Smooth muscle cell (in vitro differentiated cells): ENCODE measurements at regions not wholly inside any gene's neighbourhood (a gene's known extent, or its start where the extent isn't known, plus 50 kb on each side); places are given as distances from the start of the nearest gene placed in this dataset.

Experiments
- DNase-seq: peaks from one replicate; lab custom pipeline; 2025; ENCODE audit not compliant: unreplicated experiment; lab: John Stamatoyannopoulos, UW
- H2AFZ ChIP-seq: fragments of 200-600 bp; sonication (generic); 2 replicates; pipeline ENCODE4 v1.6.0; 2016; ENCODE audit warnings: antibody characterized with exemption, low read depth, mild to moderate bottlenecking
- H3F3A ChIP-seq: fragments of 200-600 bp; sonication (generic); 2 replicates; pipeline ENCODE4 v1.6.0; 2017; ENCODE audit warnings: antibody characterized with exemption, low read depth
- H3K27ac ChIP-seq: fragments of 200-600 bp; sonication (generic); 2 replicates; pipeline ENCODE4 v1.5.1; 2016; ENCODE audit warnings: low read depth, mild to moderate bottlenecking
- H3K27me3 ChIP-seq: fragments of 200-600 bp; sonication (generic); 2 replicates; pipeline ENCODE4 v1.6.1; 2016; ENCODE audit warnings: low read depth, mild to moderate bottlenecking
- H3K36me3 ChIP-seq: fragments of 200-600 bp; sonication (generic); 2 replicates; pipeline ENCODE4 v1.5.1; 2016; ENCODE audit warnings: low read depth
- H3K4me1 ChIP-seq: fragments of 200-600 bp; sonication (generic); 2 replicates; pipeline ENCODE4 v1.5.1; 2016; ENCODE audit warnings: low read depth
- H3K4me2 ChIP-seq: fragments of 200-600 bp; sonication (generic); 2 replicates; pipeline ENCODE4 v1.6.0; 2016; ENCODE audit warnings: mild to moderate bottlenecking
- H3K4me3 ChIP-seq: fragments of 200-600 bp; sonication (generic); 2 replicates; pipeline ENCODE4 v1.5.1; 2016; ENCODE audit warnings: mild to moderate bottlenecking
- H3K79me2 ChIP-seq: fragments of 200-600 bp; sonication (generic); 2 replicates; pipeline ENCODE4 v1.6.0; 2016; ENCODE audit warnings: low read depth, mild to moderate bottlenecking
- H3K9ac ChIP-seq: fragments of 200-600 bp; sonication (generic); 2 replicates; pipeline ENCODE4 v1.6.0; 2016; ENCODE audit warnings: low read depth
- H3K9me3 ChIP-seq: fragments of 200-600 bp; sonication (generic); replicated peaks from 2 replicates; pipeline ENCODE4 v1.5.1; 2016; ENCODE audit warnings: low read depth
- H4K20me1 ChIP-seq: fragments of 200-600 bp; sonication (generic); 2 replicates; pipeline ENCODE4 v1.6.0; 2016; ENCODE audit warnings: low read depth
- CTCF ChIP-seq: fragments of 200-600 bp; sonication (generic); IDR thresholded peaks from 2 replicates; pipeline ENCODE4 v1.5.1; 2017; ENCODE audit warnings: borderline replicate concordance, mild to moderate bottlenecking, antibody characterized with exemption; ENCODE audit not compliant: insufficient read depth, poor library complexity, severe bottlenecking
- WGBS: methylation state at CpG from one replicate; pipeline ENCODE4 v1.1.7; 2016; ENCODE audit warnings: low lambda C conversion rate; 5-methylcytosine and 5-hydroxymethylcytosine counted together

DNA sequence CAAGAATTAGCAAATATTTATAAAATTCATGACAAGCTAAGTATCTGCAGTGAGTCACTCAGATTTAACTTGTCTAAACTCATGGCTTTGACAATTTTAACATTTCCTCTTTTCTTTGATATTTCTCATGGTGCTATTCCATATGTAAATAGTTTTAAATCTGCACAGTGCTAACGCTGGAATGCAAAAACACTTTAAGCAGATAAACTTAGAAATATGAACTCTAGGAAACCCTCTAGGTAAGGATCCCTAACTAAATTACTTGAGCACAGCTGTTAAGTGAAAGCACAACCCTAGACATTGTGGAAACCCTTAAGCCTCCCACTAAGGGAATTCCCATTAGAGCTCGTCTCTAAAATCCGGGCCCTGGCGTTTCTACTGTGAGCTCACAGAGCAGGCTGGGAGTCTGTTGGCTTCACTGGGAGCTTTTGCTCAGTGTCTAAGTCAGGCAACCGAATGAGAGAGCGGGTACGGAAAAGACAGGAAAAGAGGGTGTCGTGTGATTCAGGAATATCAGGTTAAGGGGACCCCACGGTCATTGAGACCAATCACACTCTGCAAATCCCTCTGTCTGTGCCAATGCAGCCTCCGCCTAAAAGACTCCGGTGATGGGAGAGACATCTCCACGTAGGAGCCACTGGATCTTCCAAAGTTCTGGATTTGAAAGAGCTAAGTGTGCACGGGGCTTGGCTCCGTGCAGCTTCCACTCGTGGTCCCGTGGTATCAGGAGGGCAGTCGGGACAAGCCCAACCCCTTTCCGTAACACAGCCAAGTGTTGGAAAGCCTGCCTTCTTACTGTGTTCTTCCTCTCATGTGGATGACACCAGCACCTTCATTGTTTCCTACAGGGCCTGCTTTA lies 112.3 kb upstream of the RPS6KA2 start:
- Histone ChIP-seq H3K9me3 (no peaks in the 10 kb centered on the region), H3K27ac (peak overlapping the region; percentile 58), H4K20me1 (no peaks in the 10 kb centered on the region), H3K4me2 (peak overlapping the region; percentile 54), H3F3A (no peaks in the 10 kb centered on the region), H3K9ac (no peak overlapping the region), H3K36me3 (no peaks in the 10 kb centered on the region), H3K4me1 (peaks cover 20% of the 10 kb centered on the region), H2AFZ (peak overlapping the region; percentile 0), H3K27me3 (no peaks in the 10 kb centered on the region), H3K4me3 (no peak overlapping the region), H3K79me2 (no peaks in the 10 kb centered on the region)
- no peak for TF ChIP-seq CTCF
- no peak for DNase-seq
- WGBS: 71% methylated on average over 18 of the region's 18 CpGs

DNA sequence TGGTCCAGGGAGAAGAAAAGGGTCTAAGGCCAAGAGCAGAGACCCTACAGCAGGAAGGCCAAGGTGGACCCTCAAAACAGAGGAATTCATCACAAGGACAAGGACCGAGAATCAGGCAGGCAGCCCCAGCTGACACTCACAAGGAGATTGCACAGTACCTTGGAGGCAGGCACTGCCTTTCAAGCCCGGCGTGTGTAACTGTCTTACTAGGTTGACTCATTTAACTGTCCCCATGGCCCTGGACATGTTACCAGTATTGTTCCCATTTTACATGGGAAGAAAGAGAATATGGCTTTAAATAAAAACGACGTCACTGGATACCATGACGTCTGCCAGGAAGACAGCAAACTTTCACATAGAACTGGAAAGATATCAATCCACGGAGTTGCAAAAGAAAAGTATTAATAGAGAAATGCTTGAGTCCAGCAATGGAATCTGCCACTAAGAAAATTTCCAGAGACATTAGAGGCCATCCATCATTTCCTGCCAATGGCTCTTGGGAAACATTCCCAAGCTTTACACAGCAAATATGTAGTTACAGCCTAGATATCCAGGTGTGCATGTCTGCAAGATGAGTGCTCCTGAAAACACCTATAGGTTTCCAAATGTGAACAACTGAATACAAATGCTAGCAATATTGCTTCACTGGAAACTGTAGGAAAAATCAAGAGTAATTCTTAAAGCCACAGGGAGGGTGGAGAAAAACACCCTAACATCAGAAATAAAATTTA lies 111.5 kb upstream of the RPS6KA2 start:
- H2AFZ ChIP-seq: no peak overlapping the region
- no peak overlapping the region for H3K4me3 ChIP-seq
- no peaks in the 10 kb centered on the region for H3K9me3 ChIP-seq
- H3K4me2 ChIP-seq: peak overlapping the region; percentile 54
- TF ChIP-seq CTCF: no peak
- H3K36me3 ChIP-seq: no peaks in the 10 kb centered on the region
- H3K9ac ChIP-seq: no peak overlapping the region
- 57% methylated on average over 7 of the region's 7 CpGs for WGBS
- no peaks in the 10 kb centered on the region for H3K79me2 ChIP-seq
- no peak for DNase-seq
- no peaks in the 10 kb centered on the region for H3F3A ChIP-seq
- peak overlapping the region; percentile 58 for H3K27ac ChIP-seq
- H3K27me3 ChIP-seq: no peaks in the 10 kb centered on the region
- peaks cover 20% of the 10 kb centered on the region for H3K4me1 ChIP-seq
- no peaks in the 10 kb centered on the region for H4K20me1 ChIP-seq

- no peak for TF ChIP-seq CTCF
- peak overlapping the region; percentile 32 for H3K9ac ChIP-seq
- WGBS: 42% methylated on average over 7 of the region's 7 CpGs
Measured at GRCh38 chr6:166737261-166737660, 110.2 kb upstream of the RPS6KA2 start.

More at GRCh38 chr6:166737261-166737660, 110.2 kb upstream of the RPS6KA2 start:
- peak overlapping the region; percentile 61 for H3K4me2 ChIP-seq
- DNase-seq: no peak
- H3K27ac ChIP-seq: peak overlapping the region; percentile 58
- H3K36me3 ChIP-seq: no peaks in the 10 kb centered on the region
- H3K4me3 ChIP-seq: no peak overlapping the region
- no peaks in the 10 kb centered on the region for H3K9me3 ChIP-seq
- H2AFZ ChIP-seq: no peak overlapping the region
- no peaks in the 10 kb centered on the region for H3F3A ChIP-seq
- H4K20me1 ChIP-seq: no peaks in the 10 kb centered on the region
- peaks cover 20% of the 10 kb centered on the region for H3K4me1 ChIP-seq
- H3K79me2 ChIP-seq: no peaks in the 10 kb centered on the region
- no peaks in the 10 kb centered on the region for H3K27me3 ChIP-seq
